AG09319 (cell line): ENCODE measurements at regions not wholly inside any gene's neighbourhood (a gene's known extent, or its start where the extent isn't known, plus 50 kb on each side); places are given as distances from the start of the nearest gene placed in this dataset.

Source experiments
- DNase-seq: peaks from one replicate; pipeline ENCODE4 v3.0.0-alpha.2; 2010; ENCODE audit warnings: low read depth; ENCODE audit errors: extremely low read depth
- CTCF ChIP-seq: IDR thresholded peaks from 2 replicates; pipeline ENCODE4 v1.5.1; 2011; ENCODE audit warnings: low read depth, mild to moderate bottlenecking, inconsistent platforms, low read length, moderate library complexity

DNA sequence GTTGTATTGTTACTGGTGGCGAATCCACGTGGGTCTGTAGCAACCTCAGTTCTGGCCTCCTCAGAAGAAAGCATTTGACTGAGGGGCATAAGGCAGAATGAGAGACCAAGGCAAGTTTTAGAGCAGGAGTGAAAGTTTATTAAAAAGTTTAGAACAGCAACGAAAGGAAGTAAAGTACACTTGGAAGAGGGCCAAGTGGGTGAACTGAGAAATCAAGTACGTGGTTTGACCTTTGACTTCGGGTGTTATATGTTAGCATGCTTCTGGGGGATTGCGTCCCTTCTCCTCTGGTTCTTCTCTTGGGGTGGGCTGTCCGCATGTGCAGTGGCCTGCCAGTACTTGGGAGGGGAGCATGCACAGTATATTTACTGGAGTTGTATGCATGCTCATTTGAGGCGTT lies 232.7 kb upstream of the GATB start:
- no peak for DNase-seq
- no peak for TF ChIP-seq CTCF

- no peak for DNase-seq
- no peak for TF ChIP-seq CTCF
These were observed 231.7 kb upstream of the GATB start for GRCh38 chr4:151992332-151993154.

DNA sequence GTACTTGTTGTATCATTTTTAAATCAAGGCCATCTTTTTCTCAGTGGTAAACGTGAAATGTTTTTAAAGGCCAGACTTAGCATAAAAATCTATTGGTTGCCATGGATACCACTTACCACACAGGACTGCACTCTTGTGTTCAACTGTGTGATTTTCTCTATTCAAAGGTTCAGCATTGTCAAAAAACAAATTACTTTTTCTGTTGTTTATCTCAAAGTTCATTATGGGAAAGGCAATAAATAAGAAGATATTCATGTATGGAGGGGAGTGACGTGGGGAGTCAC lies 231.0 kb upstream of the GATB start:
- DNase-seq = no peak
- no peak for TF ChIP-seq CTCF

DNA sequence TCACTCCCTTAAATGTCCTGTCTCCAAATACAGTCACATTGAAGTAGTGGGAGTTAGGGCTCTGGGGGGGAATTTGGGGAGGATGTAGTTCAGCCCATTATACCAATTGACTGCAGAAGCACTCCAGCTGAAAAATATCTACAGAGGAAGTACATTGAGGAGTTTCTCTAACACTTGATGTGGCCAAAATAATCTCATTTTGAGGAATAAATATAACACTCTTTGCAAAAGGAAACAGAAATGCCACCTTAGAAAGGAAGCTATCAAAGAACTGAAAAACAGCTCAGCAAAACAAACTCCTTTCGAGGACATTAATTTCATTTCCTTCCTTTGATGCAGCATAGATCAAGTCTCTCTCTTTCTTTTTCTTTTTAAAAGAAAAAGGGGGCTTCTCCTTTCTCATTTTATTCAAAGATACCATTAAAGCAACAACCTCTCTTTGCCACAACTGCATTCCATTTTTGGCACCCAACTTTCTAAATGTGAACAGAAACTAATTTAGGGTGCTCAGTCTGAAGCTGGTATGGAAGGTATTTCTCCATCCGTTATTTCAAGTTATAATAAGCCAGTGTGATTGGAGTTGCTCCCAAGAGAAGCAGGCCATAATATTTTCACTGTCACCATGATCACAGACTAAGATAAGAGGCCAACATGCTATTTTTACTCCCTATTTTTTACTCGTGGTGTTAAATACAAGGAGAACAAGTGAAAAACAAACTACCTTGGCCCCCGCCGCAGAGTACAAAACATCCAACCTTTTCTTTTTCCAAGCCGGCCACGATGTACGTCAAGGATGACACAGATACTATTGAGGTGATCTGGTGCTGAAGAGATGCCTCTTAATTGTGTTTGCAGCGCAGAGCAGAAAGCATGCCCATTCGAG lies 230.4 kb upstream of the GATB start:
- no peak for DNase-seq
- TF ChIP-seq CTCF = no peak

DNA sequence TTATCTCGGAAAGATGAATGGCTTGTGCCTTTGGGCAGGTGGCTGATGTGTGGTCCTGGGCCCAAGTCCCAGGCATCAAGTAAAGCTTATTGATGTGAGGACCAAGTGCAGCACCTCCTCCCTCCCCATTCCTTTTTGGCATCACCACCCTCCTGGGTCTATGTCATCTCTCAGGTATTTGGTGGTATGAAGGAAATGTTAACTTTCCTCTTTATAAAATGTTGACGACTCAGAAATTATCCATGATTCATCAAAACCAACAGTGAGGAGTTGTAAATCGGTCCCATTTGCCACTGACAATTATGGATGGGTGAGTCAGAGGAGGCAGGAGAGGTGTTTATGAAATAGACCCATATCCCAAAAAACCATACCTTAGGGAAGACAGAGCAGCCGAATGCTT lies 229.4 kb upstream of the GATB start:
- TF ChIP-seq CTCF = no peak
- no peak for DNase-seq

DNA sequence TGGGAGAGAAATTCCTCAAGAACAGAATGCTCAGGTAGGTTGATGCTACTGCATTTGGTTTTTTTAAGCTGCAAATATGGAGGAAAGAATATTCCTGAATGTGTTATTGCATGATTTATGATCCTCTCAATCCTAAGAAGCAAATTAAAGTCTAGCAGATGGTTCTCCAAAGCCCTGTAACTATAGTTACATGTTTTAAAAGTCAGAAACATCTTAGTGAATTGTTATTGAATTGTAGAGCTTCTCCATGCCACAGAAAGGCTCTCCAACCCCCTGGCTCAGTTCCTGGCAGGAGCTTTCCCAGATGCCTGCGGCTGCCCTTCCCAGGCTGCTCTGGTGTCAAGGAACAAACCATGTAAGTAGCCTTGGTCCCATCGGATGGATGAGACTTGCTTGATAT lies 227.8 kb upstream of the GATB start:
- no peak for TF ChIP-seq CTCF
- no peak for DNase-seq

DNA sequence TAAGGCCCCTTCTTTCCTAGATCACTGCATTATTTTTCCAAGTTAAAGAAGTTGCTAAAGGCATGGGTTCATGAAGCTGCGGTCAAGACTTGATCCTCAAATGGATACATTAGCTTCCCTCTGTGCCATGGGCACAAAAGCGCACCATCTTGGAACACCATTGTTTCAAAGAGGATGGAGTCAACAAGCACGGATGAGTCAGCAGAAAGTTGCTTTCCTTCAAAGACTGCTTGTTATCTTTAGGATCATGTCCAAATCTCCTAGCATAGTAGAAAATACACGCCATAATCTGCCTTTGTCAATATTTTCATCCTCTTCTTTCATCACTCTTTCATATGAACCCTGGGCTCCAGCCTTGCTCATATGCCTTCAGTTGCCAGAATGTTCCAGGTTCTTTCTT lies 226.8 kb upstream of the GATB start:
- no peak for TF ChIP-seq CTCF
- DNase-seq = no peak
